ENCODE measurements at regions not wholly inside any gene's neighbourhood (a gene's known extent, or its start where the extent isn't known, plus 50 kb on each side); places are given as distances from the start of the nearest gene placed in this dataset.

DNA sequence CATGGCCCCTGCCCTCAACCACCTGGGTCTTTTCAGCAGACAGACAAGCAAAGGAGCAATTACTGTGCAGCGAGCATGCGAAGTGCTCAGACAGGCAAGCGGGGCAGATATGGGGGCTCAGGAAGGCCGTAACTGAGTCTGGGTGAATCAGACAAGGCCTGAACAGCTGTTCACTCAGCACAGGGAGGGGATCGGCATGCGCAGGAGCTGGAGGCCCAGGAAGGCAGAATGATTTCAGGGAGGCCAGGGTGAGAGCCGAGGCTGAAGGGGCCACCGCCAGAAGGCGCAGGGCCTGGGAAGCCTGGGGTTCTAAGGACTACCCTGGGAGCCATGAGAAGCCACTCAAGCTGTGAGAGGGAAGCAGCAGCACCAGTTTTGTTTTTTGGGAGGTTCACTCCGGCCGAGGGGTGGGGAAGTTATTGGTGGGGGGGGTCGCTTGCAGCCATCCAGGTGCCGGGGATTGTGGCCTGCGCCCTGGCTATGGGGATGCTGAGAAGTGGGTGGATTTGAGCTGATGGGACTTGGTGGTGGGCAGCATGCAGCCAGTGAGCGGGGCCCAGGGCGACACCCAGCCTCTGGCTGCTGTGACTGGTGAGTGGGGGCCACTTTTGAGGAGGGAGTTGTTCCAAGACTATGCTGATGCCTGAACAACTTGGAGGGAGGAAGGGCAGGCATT is 132.2 kb downstream of the TSN start:
- H3K4me1 ChIP-seq (ENCODE audit: low read depth) = no peaks in the 10 kb centered on the region

DNA sequence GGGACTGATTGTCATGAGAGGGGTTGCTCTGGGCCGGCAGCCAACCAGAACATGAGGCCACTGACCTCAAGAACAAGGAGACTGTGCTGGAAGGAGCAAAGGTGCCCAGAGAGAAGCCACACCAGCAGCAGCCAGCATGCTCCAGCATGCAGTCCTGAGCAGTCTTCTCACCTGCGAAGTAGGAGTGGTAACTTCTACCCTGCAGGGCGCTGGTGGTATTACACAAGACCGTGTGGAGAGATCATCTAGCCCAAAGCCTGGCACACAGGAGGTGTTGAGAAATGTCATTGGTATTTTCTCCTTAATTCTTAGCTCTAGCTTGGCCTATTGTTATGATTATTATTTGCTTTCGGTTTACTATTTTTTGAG is 132.7 kb downstream of the TSN start:
- no peaks in the 10 kb centered on the region for H3K9me3 ChIP-seq (ENCODE audit: low read depth)
- H3K4me1 ChIP-seq (ENCODE audit: low read depth) = no peaks in the 10 kb centered on the region
- no peaks in the 10 kb centered on the region for H3K36me3 ChIP-seq
- H3K27ac ChIP-seq = no peak overlapping the region
- peak; percentile 8 to 13 for DNase-seq (ENCODE audit: low read depth in 1 of 2, low spot score in 1 of 2)
- no peak overlapping the region for H3K4me3 ChIP-seq
- TF ChIP-seq, protein P1, sequence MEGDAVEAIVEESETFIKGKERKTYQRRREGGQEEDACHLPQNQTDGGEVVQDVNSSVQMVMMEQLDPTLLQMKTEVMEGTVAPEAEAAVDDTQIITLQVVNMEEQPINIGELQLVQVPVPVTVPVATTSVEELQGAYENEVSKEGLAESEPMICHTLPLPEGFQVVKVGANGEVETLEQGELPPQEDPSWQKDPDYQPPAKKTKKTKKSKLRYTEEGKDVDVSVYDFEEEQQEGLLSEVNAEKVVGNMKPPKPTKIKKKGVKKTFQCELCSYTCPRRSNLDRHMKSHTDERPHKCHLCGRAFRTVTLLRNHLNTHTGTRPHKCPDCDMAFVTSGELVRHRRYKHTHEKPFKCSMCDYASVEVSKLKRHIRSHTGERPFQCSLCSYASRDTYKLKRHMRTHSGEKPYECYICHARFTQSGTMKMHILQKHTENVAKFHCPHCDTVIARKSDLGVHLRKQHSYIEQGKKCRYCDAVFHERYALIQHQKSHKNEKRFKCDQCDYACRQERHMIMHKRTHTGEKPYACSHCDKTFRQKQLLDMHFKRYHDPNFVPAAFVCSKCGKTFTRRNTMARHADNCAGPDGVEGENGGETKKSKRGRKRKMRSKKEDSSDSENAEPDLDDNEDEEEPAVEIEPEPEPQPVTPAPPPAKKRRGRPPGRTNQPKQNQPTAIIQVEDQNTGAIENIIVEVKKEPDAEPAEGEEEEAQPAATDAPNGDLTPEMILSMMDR (IDR thresholded peaks at IDR 0.05; ENCODE audit: low read depth, low read length) = peak; percentile 31
- H3K27me3 ChIP-seq = no peaks in the 10 kb centered on the region

More for the DNA sequence above, 132.2 kb downstream of the TSN start:
- Histone ChIP-seq H3K36me3 (no peaks in the 10 kb centered on the region), H3K4me3 (no peak overlapping the region), H3K27ac (no peak overlapping the region), H3K27me3 (no peaks in the 10 kb centered on the region), H3K9me3 (ENCODE audit: low read depth) (no peaks in the 10 kb centered on the region)
- no peak for DNase-seq (ENCODE audit: low read depth in 1 of 2, low spot score in 1 of 2)
- TF ChIP-seq, protein P1 (IDR thresholded peaks at IDR 0.05; ENCODE audit: low read depth, low read length) = no peak

DNA sequence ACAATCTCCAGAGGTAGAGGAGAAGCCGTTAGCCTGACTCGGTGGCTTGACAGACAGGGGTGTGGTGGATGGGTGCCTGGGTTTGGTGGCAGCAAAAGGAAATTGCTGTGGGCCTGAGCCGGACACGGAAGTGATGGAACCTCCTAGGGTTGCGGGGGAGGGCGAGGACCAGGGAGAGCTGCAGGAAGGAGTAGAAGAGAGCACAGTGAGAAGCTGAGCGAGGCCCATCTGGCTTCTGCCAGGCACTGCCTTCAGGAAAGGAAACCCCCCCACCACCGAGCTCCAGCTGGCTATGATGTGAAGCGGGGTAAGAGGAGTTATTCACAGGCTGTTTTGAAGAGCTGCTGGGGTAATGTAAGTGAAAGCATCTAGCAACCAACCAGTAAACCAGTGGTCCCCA is 134.6 kb downstream of the TSN start:
- no peaks in the 10 kb centered on the region for H3K4me1 ChIP-seq (ENCODE audit: low read depth)
- no peak for DNase-seq (ENCODE audit: low read depth in 1 of 2, low spot score in 1 of 2)
- TF ChIP-seq, protein P1 (IDR thresholded peaks at IDR 0.05; ENCODE audit: low read depth, low read length) = no peak
- H3K4me3 ChIP-seq = no peak overlapping the region
- H3K9me3 ChIP-seq (ENCODE audit: low read depth) = no peaks in the 10 kb centered on the region
- H3K36me3 ChIP-seq = no peaks in the 10 kb centered on the region
- H3K27ac ChIP-seq = no peak overlapping the region
- no peaks in the 10 kb centered on the region for H3K27me3 ChIP-seq

DNA sequence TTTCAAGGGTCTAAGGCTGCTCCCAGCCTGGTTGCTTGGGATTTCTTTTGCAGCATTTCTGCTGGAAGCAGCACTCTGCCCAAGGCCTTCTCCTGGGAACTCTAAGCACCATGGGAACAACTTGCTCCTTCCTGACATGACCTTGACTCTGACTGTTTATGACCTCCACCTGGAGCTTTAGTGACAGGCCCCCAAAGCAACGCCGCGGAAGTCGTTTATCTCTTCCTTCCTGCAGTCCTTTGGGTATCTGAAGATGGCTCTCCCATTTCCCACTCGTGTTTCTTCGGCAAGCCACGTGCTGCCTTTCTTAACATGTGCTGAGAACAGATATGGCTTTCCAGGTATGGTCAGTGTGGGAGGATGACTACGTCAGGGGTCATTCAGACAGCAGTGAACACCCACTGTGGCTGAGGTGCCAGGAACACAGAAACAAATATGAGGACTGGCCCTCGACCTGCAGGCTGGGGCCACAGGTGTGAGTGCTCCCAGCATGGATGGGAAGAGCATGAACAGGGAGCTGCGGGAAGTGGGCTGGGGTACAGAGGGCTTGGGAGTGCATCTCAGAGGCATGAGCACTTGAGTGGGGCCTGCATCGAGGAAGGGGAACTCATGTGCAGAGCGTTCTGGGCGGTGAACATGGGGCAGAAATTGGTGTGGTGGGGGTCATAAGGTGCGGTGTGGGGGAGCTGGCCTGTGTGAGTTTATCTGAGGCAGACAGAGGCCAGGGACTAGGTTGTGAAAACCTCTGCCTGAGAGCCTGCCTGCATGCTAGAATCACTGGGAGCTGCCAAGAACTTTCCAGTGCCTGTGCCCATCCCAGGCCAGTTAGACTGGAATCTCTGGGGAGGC is 140.5 kb downstream of the TSN start:
- TF ChIP-seq, protein P1 (IDR thresholded peaks at IDR 0.05; ENCODE audit: low read depth, low read length) = no peak
- no peaks in the 10 kb centered on the region for H3K27me3 ChIP-seq
- H3K4me3 ChIP-seq = no peak overlapping the region
- no peak for DNase-seq (ENCODE audit: low read depth in 1 of 2, low spot score in 1 of 2)
- no peak overlapping the region for H3K27ac ChIP-seq
- H3K9me3 ChIP-seq (ENCODE audit: low read depth) = no peaks in the 10 kb centered on the region
- no peaks in the 10 kb centered on the region for H3K36me3 ChIP-seq
- no peaks in the 10 kb centered on the region for H3K4me1 ChIP-seq (ENCODE audit: low read depth)

DNA sequence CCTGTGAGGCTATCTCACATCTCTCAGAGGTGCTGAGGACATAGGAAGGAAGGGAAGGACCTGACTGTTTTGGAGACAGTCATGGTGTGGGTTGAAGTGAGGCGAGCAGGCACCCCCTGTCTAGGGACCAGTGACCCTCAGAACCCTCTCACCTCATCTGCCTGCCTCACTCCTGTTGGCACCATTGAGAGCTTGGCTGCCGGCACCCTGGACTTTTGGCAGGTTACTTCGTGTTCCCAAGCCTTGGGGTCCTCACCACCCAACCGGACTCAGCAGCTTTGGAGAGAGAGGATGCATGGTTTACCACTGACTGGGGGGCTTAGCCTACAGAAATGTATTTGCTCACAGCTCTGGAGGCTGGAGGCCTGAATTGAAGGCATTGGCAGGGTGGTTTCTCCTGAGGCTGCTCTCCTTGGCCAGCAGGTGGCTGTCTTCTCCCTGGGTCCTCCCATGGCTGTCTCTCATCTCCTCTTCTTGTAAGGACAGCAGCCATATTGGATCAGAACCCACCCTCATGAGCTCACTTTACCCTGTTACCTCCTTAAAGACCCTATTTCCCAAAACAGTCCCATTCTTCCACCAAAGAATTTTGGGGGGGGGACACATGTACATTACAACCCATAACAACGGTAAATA is 142.0 kb downstream of the TSN start:
- Histone ChIP-seq H3K27me3 (no peaks in the 10 kb centered on the region), H3K4me3 (no peak overlapping the region), H3K36me3 (no peaks in the 10 kb centered on the region), H3K9me3 (ENCODE audit: low read depth) (no peaks in the 10 kb centered on the region), H3K27ac (no peak overlapping the region), H3K4me1 (ENCODE audit: low read depth) (no peaks in the 10 kb centered on the region)
- peak; percentile 22 to 68 for DNase-seq (ENCODE audit: low read depth in 1 of 2, low spot score in 1 of 2)
- TF ChIP-seq, protein P1 (IDR thresholded peaks at IDR 0.05; ENCODE audit: low read depth, low read length) = peak; percentile 65
